ENCODE measurements at regions not wholly inside any gene's neighbourhood (a gene's known extent, or its start where the extent isn't known, plus 50 kb on each side); places are given as distances from the start of the nearest gene placed in this dataset.

GRCh38 chr15:48058371-48058770, 62.4 kb upstream of the SLC24A5 start:
- no peak for DNase-seq

- no peak for DNase-seq
Measured at GRCh38 chr15:48059791-48060190, 61.0 kb upstream of the SLC24A5 start.

- no peak for DNase-seq
Measured at GRCh38 chr15:48060396-48060795, 60.4 kb upstream of the SLC24A5 start.

GRCh38 chr15:48061605-48062004, 59.2 kb upstream of the SLC24A5 start:
- DNase-seq = no peak

GRCh38 chr15:48062148-48062872, 58.5 kb upstream of the SLC24A5 start:
- no peak for DNase-seq

- DNase-seq = no peak
Measured at GRCh38 chr15:48063411-48063985, 57.3 kb upstream of the SLC24A5 start.

GRCh38 chr15:48064421-48064820, 56.4 kb upstream of the SLC24A5 start:
- DNase-seq = no peak

GRCh38 chr15:48066456-48066855, 54.3 kb upstream of the SLC24A5 start:
- no peak for DNase-seq

All from stimulated activated CD4-positive, alpha-beta T cell treated with anti-CD3 and anti-CD28 coated beads, Interleukin-15, amount 100 ng/mL, for 24 hours (primary cell).